ENCODE measurements at regions not wholly inside any gene's neighbourhood (a gene's known extent, or its start where the extent isn't known, plus 50 kb on each side); places are given as distances from the start of the nearest gene placed in this dataset.

DNA sequence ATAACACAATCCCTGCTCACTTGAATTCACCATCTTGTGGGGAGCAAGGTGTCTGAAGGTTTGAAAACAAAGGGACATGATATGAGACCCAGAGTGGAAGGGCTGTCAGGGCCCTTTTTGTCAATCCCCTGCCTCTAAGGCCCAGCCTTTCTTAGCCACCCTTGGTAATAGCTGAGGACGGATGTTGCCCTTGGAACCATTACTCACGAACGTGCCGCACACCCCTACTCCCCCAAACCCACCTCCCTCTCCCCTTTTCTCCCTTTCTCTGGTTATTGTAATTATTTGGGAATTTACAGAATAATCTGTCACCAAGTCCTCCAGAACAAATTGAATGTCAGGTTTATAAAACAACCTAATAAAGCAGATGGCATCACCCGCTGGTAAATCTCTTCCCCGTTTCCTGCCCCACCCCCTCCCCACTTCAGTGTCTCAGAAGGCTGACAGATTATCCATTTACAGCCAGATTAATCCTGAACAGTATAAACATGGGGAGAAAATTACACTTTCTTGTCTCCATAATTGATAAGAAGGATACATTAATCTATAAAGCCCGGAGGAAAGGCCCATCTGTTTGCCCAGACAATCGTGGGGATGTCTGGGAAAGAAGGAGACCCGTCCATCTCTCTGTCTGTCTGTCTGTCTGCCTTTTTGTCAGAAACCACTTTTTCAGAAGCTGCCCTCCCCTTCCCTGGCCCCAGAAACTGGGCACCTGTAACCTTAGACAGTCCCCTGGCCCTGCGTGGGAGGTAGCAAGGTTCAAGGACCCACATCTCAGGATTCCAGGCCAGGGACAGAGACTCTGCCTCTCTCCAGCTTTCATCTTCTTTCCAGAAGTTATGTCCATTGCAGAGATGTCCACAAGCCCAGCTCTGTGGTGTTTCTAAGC, 60.6 kb upstream of the CD34 start:
- no peak for DNase-seq (ENCODE audit: low read depth in 3 of 3)

GRCh38 chr1:207970329-207971233, 59.7 kb upstream of the CD34 start:
- DNase-seq (ENCODE audit: low read depth in 3 of 3) = no peak

DNA sequence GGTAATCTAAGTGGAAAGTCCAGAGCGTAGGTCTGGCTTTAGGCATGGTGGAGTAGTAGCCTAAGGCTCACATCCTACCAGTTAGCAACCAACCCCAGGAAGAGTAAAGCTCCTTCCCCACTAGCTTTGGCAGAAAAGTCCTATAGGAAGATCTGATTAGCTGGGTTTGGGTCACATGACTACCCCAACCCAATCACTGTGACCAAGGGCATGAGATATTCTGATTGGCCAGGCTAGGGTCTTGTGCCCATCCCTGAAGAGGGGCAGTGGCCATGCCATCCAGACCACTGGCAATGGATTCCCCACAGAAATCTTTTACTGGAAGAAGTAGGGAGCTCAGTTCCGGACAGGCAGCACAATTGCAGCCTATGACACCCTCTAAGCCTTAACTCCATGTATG, 58.6 kb upstream of the CD34 start:
- DNase-seq (ENCODE audit: low read depth in 3 of 3) = no peak

GRCh38 chr1:207968521-207969009, 57.6 kb upstream of the CD34 start:
- DNase-seq (ENCODE audit: low read depth in 3 of 3) = no peak

DNA sequence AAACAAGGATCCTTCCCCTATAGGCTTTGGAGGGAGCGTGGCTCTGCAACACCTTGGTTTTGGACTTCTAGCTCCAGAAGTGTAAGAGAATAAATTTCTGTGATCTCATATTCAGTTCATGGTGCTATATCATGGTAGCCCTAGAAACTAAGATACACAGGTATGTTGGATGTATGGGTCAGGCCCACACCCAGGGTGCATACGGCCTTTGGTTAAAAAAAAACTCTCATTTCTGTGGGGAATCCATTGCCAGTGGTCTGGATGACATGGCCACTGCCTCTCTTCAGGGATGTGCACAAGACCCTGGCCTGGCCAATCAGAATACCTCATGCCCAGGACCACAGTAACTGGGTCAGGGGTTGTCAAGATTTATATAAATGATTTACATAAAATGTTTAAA, 56.8 kb upstream of the CD34 start:
- DNase-seq (ENCODE audit: low read depth in 3 of 3) = no peak

DNA sequence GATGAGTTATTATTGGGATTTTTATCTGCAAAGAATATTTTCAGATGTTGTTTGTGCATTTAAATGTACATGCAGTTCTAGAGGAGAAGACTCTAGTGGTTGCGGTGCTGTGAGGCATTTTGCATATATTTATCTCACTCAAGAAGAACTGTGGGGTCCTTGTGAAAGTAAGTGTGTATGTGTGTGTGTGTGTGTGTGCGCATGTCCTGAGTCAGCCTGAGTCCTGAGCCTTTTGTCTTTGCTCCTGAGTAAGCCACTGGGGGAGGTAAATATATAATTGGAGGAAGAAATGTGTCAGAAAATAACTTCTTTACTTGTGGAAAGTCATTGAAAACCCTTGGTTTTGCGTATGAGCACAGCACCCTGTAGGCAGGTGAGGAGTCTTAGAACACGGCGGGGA, 55.6 kb upstream of the CD34 start:
- no peak for DNase-seq (ENCODE audit: low read depth in 3 of 3)

DNA sequence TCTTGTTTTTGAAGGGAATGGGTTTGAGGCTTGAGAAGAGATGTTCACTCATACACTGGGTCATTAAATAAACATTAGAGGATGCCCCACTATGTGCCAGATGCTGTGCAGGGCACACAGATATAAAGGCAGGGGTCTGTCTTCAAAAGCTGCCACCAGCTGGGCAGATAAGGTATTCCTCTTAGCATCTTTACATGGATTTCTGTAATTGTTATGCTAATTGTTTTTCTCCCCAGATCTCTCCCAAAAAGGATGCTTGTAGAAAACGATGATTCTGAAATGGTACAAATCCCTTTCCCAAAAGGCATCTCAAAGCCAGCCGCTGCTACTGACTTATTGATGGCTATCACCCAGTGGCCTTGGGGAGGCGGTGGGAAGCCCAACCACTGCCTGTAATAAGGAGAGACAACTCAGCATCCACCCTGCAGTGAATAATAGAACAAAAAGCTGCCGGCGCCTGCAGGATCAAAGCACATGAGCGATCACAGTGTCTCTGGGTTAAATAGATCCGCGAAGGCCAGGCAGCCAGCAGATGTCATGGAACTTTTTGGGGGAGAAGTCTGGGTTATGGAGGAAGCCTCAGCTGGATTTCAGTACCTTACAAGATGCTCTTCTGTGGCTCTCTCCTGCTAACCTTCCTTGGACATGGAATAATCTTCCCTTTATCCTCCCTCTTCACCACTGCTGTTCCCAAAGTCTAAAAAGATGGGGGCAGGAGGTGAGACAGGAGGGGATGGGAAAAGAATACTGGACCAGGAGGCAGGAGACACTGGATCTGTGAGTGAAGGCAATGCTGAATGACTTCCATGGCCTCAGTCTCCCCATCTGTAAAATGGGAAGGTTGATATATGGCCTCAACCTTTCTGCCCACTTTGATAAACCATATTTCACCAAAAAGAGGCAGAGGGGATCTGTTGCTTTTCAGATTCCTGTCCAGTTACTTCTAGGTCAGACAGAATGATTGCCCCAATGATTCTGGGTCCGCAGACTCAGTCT, 54.8 kb upstream of the CD34 start:
- no peak for DNase-seq (ENCODE audit: low read depth in 3 of 3)

GRCh38 chr1:207964195-207964966, 53.5 kb upstream of the CD34 start:
- no peak for DNase-seq (ENCODE audit: low read depth in 3 of 3)

GRCh38 chr1:207963427-207964194, 52.7 kb upstream of the CD34 start:
- DNase-seq (ENCODE audit: low read depth in 3 of 3) = peak; percentile 60 to 75 (median 69)

DNA sequence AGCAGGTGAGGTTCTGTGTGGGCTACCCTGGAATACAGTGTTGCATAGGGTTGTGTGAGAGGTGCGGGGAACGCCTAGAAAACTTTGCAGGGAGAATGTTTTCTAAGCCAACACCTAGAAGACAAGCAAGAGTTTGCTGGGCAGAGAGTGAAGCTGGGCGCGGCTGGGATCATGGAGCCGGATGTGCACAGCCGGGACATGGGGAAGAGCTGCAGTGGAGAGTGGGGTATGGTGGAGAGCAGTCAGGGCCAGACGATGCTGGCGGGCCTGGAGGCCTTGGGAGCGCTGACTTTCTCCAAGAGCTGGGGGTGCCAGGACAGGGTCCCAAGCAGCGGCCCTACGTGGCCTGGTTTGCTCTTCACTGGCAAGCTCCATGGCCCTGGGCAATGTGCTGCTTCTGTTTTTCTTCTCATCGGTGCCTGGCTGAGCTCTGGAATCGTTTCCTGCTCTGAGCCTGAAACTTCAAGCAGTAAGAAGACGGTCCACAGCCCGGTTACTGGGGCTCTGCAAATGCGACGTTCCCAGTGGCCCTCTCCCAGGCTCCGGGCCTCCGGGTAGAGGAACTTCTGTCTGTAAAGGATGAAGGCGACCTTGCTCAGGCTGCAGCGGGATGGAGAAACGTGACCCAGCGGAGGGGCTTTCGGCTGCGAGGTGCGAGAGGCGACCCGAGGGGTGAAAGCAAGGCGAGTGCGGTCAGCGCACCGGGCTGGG, 51.9 kb upstream of the CD34 start:
- no peak for DNase-seq (ENCODE audit: low read depth in 3 of 3)

All from stimulated activated CD4-positive, alpha-beta T cell treated with anti-CD3 and anti-CD28 coated beads, TNF-alpha, amount 100 ng/mL, for 48 hours (primary cell).